HepG2 (cell line): ENCODE measurements at regions not wholly inside any gene's neighbourhood (a gene's known extent, or its start where the extent isn't known, plus 50 kb on each side); places are given as distances from the start of the nearest gene placed in this dataset.

Experiments
- ATAC-seq: fragments of 200-7000 bp; cut with Tn5 transposase; 3 replicates; pipeline ENCODE4 v1.9.1; 2020; ENCODE audit warnings: mild to moderate bottlenecking, moderate library complexity
- BruUV-seq: library from RNA; stranded (reverse); fragments of 400-500 nt; replicated peaks from 2 replicates; lab custom pipeline; 2021; lab: Mats Ljungman, UMichigan
- CTCF ChIA-PET: fragments of 300-600 bp; formaldehyde crosslinking; extraction: SDS; loops from one replicate; lab custom pipeline; 2021; ENCODE audit warnings: low total read pairs, inconsistent platforms, low intra/inter-chr PET ratio; lab: Yijun Ruan, JAX
- POLR2A ChIA-PET: fragments of 350-600 bp; sonication (Branson Sonifier 250); formaldehyde crosslinking; loops from one replicate; lab custom pipeline; 2020; ENCODE audit warnings: antibody characterized with exemption, inconsistent platforms; lab: Yijun Ruan, JAX
- DNase-seq: peaks from one replicate; pipeline ENCODE4 v3.0.0-alpha.2; 2015; ENCODE audit warnings: low spot score
- FAIRE-seq: peaks from 3 replicates; lab custom pipeline; 2011; peaks lifted over from hg19 to GRCh38; lab: Jason Lieb, UNC
- H2AFZ ChIP-seq: one replicate; pipeline ENCODE4 v1.6.1; 2011; ENCODE audit warnings: low read length, inconsistent platforms
- H3K27ac ChIP-seq: fragments of 300-600 bp; 3 replicates; pipeline ENCODE4 v1.8.0; 2011; ENCODE audit warnings: mixed run types, mild to moderate bottlenecking, mixed read lengths, low read length, inconsistent platforms; ENCODE audit not compliant: insufficient read depth; ENCODE audit errors: extremely low read length
- H3K27me3 ChIP-seq, 2 experiments: fragments of 200-600 bp in 1 of 2; 2 replicates in 1 of 2; 3 replicates in 1 of 2; pipeline versions ENCODE4 v1.6.0 to v1.8.0; 2011; ENCODE audit warnings: low read length in 2 of 2, mild to moderate bottlenecking in 2 of 2, moderate library complexity in 2 of 2, inconsistent platforms in 1 of 2; ENCODE audit not compliant: insufficient read depth in 2 of 2, control insufficient read depth in 1 of 2
- H3K36me3 ChIP-seq, 2 experiments: fragments of 200-600 bp in 1 of 2; replicated peaks in 1 of 2; 2 replicates in 1 of 2; 3 replicates in 1 of 2; pipeline versions ENCODE4 v1.5.1 to v1.8.0; 2011; ENCODE audit warnings: low read length in 2 of 2, inconsistent platforms in 1 of 2; ENCODE audit not compliant: insufficient read depth in 2 of 2, control insufficient read depth in 1 of 2
- H3K4me1 ChIP-seq: 2 replicates; pipeline ENCODE4 v1.5.1; 2012; ENCODE audit warnings: low read length, inconsistent platforms; ENCODE audit not compliant: insufficient read depth
- H3K4me2 ChIP-seq: 2 replicates; pipeline ENCODE4 v1.6.0; 2011; ENCODE audit warnings: low read depth, low read length, inconsistent platforms
- H3K4me3 ChIP-seq, 3 experiments: fragments of 200-600 bp in 1 of 3; sonication (generic), shearing (Covaris generic) in 1 of 3; replicated peaks in 1 of 3; 2 replicates each; pipeline ENCODE4 v1.5.1; 2011 to 2016; ENCODE audit warnings: low read length in 3 of 3, inconsistent platforms in 2 of 3, low read depth in 2 of 3, mild to moderate bottlenecking in 2 of 3, control low read depth in 1 of 3, mixed read lengths in 1 of 3; ENCODE audit not compliant: insufficient read depth in 1 of 3
- H3K79me2 ChIP-seq: one replicate; pipeline ENCODE4 v1.6.1; 2011; ENCODE audit warnings: low read length, inconsistent platforms; ENCODE audit not compliant: insufficient read depth
- H3K9ac ChIP-seq: 2 replicates; pipeline ENCODE4 v1.6.0; 2011; ENCODE audit warnings: mild to moderate bottlenecking, low read depth, low read length, inconsistent platforms; ENCODE audit not compliant: insufficient read depth
- H3K9me3 ChIP-seq: 2 replicates; pipeline ENCODE4 v1.5.1; 2012; ENCODE audit warnings: mild to moderate bottlenecking, low read length
- H4K20me1 ChIP-seq: 2 replicates; pipeline ENCODE4 v1.6.0; 2011; ENCODE audit warnings: inconsistent platforms, mild to moderate bottlenecking, low read length, moderate library complexity; ENCODE audit not compliant: insufficient read depth
- CBX1 ChIP-seq: IDR thresholded peaks from one replicate; pipeline ENCODE4 v1.6.1; 2016; ENCODE audit warnings: antibody characterized with exemption, low read depth
- ELF1 ChIP-seq: sonication (generic); formaldehyde crosslinking; IDR thresholded peaks from 2 replicates; pipeline ENCODE4 v1.4.0; 2020; ENCODE audit warnings: missing genetic modification reagents
- NFKBIZ ChIP-seq: IDR thresholded peaks from 2 replicates; pipeline ENCODE4 v1.6.1; 2018; ENCODE audit warnings: missing genetic modification reagents, missing compliant biosample characterization
- SRSF9 ChIP-seq: fragments of 200-400 bp; formaldehyde crosslinking; IDR thresholded peaks from 2 replicates; pipeline ENCODE4 v1.6.1; 2018; ENCODE audit warnings: borderline replicate concordance, mild to moderate bottlenecking, low read depth, low read length; ENCODE audit not compliant: insufficient read depth, poor library complexity, severe bottlenecking
- ZNF160 ChIP-seq: sonication (generic); formaldehyde crosslinking; IDR thresholded peaks from 2 replicates; pipeline ENCODE4 v1.8.0; 2022; ENCODE audit warnings: mild to moderate bottlenecking, inconsistent platforms, missing genetic modification reagents
- ZNF484 ChIP-seq: sonication (generic); formaldehyde crosslinking; IDR thresholded peaks from 2 replicates; pipeline ENCODE4 v1.5.1; 2020; ENCODE audit warnings: mild to moderate bottlenecking, low read depth, missing genetic modification reagents, borderline replicate concordance
- ZNF567 ChIP-seq: sonication (generic); formaldehyde crosslinking; IDR thresholded peaks from 2 replicates; pipeline ENCODE4 v1.8.1; 2023; ENCODE audit warnings: mild to moderate bottlenecking, missing genetic modification reagents, borderline replicate concordance
- ZNF775 ChIP-seq: sonication (generic); formaldehyde crosslinking; IDR thresholded peaks from 2 replicates; pipeline ENCODE4 v1.4.0; 2020; ENCODE audit warnings: missing genetic modification reagents, mild to moderate bottlenecking, moderate library complexity, borderline replicate concordance
- WGBS: methylation state at CpG from one replicate; pipeline ENCODE4 v1.1.6; 2017; ENCODE audit warnings: low lambda C conversion rate; 5-methylcytosine and 5-hydroxymethylcytosine counted together
- in situ Hi-C: cut with HindIII; loops from 2 replicates; pipeline ENCODE4 v1.10.0; 2017; ENCODE audit warnings: low pct_unique_long_range_greater_than_20kb; ENCODE audit not compliant: extremely low pct_ligation_motif_present
- intact Hi-C: fragments of 100-400 bp; cut with micrococcal nuclease; formaldehyde crosslinking; loops from one replicate; pipeline ENCODE4 v1.10.0; 2022; ENCODE audit not compliant: unreplicated experiment
- TF ChIP-seq, protein P1 (sequence below): sonication (generic); formaldehyde crosslinking; IDR thresholded peaks from 2 replicates; pipeline ENCODE4 v1.5.1; 2020; ENCODE audit warnings: mild to moderate bottlenecking, moderate library complexity, missing genetic modification reagents
- TF ChIP-seq, protein P2 (sequence below): sonication (generic); formaldehyde crosslinking; IDR thresholded peaks from 2 replicates; pipeline ENCODE4 v1.4.0; 2020; ENCODE audit warnings: missing genetic modification reagents
- TF ChIP-seq, protein P3 (sequence below): sonication (generic); formaldehyde crosslinking; IDR thresholded peaks from 2 replicates; pipeline ENCODE4 v1.4.0; 2020; ENCODE audit warnings: missing genetic modification reagents, borderline replicate concordance
- TF ChIP-seq, protein P4 (sequence below): sonication (generic); formaldehyde crosslinking; IDR thresholded peaks from 2 replicates; pipeline ENCODE4 v1.8.1; 2023; ENCODE audit warnings: mild to moderate bottlenecking, inconsistent platforms, moderate library complexity, missing genetic modification reagents, borderline replicate concordance

DNA sequence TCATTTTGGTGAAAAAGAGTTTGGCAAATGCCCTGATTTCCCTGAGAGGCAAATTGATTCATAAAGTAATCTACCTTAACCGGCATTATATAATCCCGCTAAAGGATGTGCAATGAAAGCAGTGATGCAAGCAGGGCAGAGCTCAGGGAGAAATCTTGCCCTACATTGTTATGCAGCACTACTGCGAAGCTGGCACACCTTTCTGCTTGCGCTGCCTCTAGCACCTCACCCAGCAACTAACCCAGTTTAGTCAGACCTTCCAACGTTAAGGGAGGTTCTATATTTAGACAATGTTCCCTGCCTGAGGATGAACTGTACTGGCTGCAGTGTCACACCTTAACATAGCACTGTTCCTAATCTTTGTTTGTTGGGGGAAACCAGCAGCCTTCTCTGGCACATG lies 60.8 kb upstream of the CCDC196 start (continued):
- TF ChIP-seq, protein P1, sequence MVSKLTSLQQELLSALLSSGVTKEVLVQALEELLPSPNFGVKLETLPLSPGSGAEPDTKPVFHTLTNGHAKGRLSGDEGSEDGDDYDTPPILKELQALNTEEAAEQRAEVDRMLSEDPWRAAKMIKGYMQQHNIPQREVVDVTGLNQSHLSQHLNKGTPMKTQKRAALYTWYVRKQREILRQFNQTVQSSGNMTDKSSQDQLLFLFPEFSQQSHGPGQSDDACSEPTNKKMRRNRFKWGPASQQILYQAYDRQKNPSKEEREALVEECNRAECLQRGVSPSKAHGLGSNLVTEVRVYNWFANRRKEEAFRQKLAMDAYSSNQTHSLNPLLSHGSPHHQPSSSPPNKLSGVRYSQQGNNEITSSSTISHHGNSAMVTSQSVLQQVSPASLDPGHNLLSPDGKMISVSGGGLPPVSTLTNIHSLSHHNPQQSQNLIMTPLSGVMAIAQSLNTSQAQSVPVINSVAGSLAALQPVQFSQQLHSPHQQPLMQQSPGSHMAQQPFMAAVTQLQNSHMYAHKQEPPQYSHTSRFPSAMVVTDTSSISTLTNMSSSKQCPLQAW (CRISPR knock-in tag) = no peak
- TF ChIP-seq ZNF484 (CRISPR knock-in tag) (no peak), CBX1 (no peak)
- TF ChIP-seq, protein P2, sequence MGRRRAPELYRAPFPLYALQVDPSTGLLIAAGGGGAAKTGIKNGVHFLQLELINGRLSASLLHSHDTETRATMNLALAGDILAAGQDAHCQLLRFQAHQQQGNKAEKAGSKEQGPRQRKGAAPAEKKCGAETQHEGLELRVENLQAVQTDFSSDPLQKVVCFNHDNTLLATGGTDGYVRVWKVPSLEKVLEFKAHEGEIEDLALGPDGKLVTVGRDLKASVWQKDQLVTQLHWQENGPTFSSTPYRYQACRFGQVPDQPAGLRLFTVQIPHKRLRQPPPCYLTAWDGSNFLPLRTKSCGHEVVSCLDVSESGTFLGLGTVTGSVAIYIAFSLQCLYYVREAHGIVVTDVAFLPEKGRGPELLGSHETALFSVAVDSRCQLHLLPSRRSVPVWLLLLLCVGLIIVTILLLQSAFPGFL (CRISPR knock-in tag) = no peak
- TF ChIP-seq, all 625 proteins: peak for 0

DNA sequence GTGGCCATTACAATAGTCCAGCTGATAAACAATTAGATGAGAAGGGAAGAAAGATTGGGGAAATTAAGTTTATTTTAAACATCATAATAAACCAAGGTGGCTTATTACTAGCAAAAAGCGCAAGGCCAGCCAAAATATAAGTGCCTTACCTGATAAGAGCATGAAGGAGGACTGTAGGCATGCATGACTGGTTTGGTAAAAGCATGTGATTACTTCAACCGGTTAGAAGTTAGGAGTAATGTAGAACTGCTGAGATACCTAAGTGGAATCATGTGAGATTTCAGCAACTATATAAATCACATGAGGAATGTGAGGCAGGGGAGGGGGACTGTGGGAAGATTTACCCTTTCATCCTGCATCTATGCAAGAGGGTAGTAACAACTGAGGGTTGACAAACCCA lies 59.7 kb upstream of the CCDC196 start:
- DNase-seq (no peak), FAIRE-seq (no peak), ATAC-seq (no peak)
- Histone ChIP-seq H3K27me3 (no peaks in the 10 kb centered on the region), H3K9me3 (no peaks in the 10 kb centered on the region), H2AFZ (no peak overlapping the region), H3K79me2 (no peaks in the 10 kb centered on the region), H3K36me3 (no peaks in the 10 kb centered on the region), H3K4me1 (no peaks in the 10 kb centered on the region), H3K4me2 (no peak overlapping the region), H3K9ac (no peak overlapping the region), H3K4me3 (no peak overlapping the region), H3K27ac (no peak overlapping the region), H4K20me1 (no peaks in the 10 kb centered on the region)
- no TSS peak for BruUV-seq
- WGBS = 45% methylated on average over 2 of the region's 2 CpGs
- intact Hi-C loops (no loop called here), in situ Hi-C loops (no loop called here)
- ChIA-PET POLR2A (no interaction called here), CTCF (no interaction called here)
- no peak for TF ChIP-seq ZNF160 (CRISPR knock-in tag)
- TF ChIP-seq, protein P3, sequence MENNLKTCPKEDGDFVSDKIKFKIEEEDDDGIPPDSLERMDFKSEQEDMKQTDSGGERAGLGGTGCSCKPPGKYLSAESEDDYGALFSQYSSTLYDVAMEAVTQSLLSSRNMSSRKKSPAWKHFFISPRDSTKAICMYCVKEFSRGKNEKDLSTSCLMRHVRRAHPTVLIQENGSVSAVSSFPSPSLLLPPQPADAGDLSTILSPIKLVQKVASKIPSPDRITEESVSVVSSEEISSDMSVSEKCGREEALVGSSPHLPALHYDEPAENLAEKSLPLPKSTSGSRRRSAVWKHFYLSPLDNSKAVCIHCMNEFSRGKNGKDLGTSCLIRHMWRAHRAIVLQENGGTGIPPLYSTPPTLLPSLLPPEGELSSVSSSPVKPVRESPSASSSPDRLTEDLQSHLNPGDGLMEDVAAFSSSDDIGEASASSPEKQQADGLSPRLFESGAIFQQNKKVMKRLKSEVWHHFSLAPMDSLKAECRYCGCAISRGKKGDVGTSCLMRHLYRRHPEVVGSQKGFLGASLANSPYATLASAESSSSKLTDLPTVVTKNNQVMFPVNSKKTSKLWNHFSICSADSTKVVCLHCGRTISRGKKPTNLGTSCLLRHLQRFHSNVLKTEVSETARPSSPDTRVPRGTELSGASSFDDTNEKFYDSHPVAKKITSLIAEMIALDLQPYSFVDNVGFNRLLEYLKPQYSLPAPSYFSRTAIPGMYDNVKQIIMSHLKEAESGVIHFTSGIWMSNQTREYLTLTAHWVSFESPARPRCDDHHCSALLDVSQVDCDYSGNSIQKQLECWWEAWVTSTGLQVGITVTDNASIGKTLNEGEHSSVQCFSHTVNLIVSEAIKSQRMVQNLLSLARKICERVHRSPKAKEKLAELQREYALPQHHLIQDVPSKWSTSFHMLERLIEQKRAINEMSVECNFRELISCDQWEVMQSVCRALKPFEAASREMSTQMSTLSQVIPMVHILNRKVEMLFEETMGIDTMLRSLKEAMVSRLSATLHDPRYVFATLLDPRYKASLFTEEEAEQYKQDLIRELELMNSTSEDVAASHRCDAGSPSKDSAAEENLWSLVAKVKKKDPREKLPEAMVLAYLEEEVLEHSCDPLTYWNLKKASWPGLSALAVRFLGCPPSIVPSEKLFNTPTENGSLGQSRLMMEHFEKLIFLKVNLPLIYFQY (CRISPR knock-in tag) = no peak
- TF ChIP-seq, protein P4, sequence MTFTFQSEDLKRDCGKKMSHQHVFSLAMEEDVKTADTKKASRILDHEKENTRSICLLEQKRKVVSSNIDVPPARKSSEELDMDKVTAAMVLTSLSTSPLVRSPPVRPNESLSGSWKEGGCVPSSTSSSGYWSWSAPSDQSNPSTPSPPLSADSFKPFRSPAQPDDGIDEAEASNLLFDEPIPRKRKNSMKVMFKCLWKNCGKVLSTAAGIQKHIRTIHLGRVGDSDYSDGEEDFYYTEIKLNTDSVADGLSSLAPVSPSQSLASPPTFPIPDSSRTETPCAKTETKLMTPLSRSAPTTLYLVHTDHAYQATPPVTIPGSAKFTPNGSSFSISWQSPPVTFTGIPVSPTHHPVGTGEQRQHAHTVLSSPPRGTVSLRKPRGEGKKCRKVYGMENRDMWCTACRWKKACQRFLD (CRISPR knock-in tag) = no peak
- TF ChIP-seq ELF1 (CRISPR knock-in tag) = no peak
- no peak for TF ChIP-seq ZNF775 (CRISPR knock-in tag)
- no peak for TF ChIP-seq NFKBIZ (CRISPR knock-in tag)
- no peak for TF ChIP-seq ZNF567
- no peak for TF ChIP-seq SRSF9
